Lower leg skin (tissue), 4 donors: ENCODE measurements at regions not wholly inside any gene's neighbourhood (a gene's known extent, or its start where the extent isn't known, plus 50 kb on each side); places are given as distances from the start of the nearest gene placed in this dataset.

Experiments used
- DNase-seq, 2 donors: peaks; one replicate each; pipeline ENCODE4 v3.0.0-alpha.2; 2019; ENCODE audit warnings: low spot score in 2 of 2
- H3K4me3 ChIP-seq: fragments of 200-600 bp; sonication (generic); 2 replicates; pipeline ENCODE4 v1.5.1; 2017; ENCODE audit warnings: mild to moderate bottlenecking, low read depth; ENCODE audit not compliant: poor library complexity, severe bottlenecking
- CTCF ChIP-seq, 3 donors: fragments of 450-650 bp; IDR thresholded peaks; one replicate each; pipeline ENCODE4 v1.5.1; 2016; ENCODE audit warnings: antibody characterized with exemption in 3 of 3, mild to moderate bottlenecking in 3 of 3, moderate library complexity in 2 of 3
- POLR2A ChIP-seq, 2 donors: fragments of 450-650 bp; IDR thresholded peaks; one replicate each; pipeline ENCODE4 v1.6.1; 2016 to 2017; ENCODE audit warnings: antibody characterized with exemption in 2 of 2, mild to moderate bottlenecking in 1 of 2, moderate library complexity in 1 of 2
- WGBS, 2 donors: methylation state at CpG; one replicate each; pipeline ENCODE4 v1.1.5; 2018; 5-methylcytosine and 5-hydroxymethylcytosine counted together
- intact Hi-C: fragments of 100-400 bp; cut with DNase I; formaldehyde crosslinking; loops from one replicate; pipeline ENCODE4 v1.15.0; 2023; ENCODE audit warnings: low total_unique reads

DNA sequence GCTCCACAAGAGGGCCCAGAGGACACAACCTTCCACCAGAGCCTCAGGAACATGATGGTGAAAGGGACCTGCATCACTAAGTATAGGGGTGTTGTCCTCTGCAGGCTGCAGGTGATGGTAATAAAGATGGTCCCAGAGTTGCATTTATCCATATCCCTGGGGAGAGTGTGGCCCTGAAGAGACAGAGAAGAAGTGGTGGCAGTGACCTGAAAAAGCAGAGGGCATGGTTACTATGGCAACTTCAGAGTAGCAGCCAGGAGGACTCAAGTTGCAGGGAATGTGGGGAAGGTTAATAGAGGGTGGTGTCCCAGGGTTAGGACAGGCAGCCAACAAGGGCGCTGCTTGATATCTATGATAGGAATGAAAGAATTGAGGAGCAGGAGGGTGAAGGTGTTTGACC, 57.1 kb downstream of the HLA-A start:
- DNase-seq: no peak
- intact Hi-C loops: no loop called here
- 88 to 91% methylated on average over 1 of the region's 1 CpG for WGBS, 2 donors

GRCh38 chr6:30000156-30000791, 57.9 kb downstream of the HLA-A start:
- DNase-seq: no peak
- 71 to 80% methylated on average over 9 of the region's 9 CpGs for WGBS, 2 donors
- intact Hi-C loops: no loop called here
- no peak for TF ChIP-seq CTCF (IDR thresholded peaks at IDR 0.05)
- TF ChIP-seq POLR2A (IDR thresholded peaks at IDR 0.05): no peak
- H3K4me3 ChIP-seq: no peak overlapping the region

More for the DNA sequence above, 57.1 kb downstream of the HLA-A start:
- TF ChIP-seq CTCF (IDR thresholded peaks at IDR 0.05): no peak
- no peak for TF ChIP-seq POLR2A (IDR thresholded peaks at IDR 0.05)
- H3K4me3 ChIP-seq: no peak overlapping the region

DNA sequence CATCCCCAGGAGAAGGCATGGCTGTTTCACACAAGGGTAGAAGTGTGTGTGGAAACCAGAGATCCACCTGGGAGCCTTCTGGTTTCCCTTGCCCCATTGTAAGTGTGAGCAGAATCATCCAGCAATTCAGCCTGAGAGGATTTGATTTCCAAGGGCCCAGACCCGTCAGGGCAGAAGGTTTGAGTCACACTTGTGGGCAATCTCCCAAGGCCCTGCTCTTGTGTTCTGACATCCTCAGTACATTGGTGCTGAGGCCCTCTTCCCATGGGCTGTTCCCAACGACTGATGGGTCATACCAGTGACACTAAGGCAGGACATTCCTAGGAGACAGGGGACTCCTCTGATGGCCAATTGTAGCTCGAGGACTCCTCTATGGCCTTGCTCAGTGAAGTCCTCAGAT, 58.2 kb upstream of the POLR1H start:
- H3K4me3 ChIP-seq: no peak overlapping the region
- 40 to 48% methylated on average over 3 of the region's 3 CpGs for WGBS, 2 donors
- TF ChIP-seq CTCF (IDR thresholded peaks at IDR 0.05) (no peak), POLR2A (IDR thresholded peaks at IDR 0.05) (no peak)
- intact Hi-C loops: no loop called here
- DNase-seq: no peak

- WGBS, 2 donors: 94 to 95% methylated on average over 3 of the region's 3 CpGs
Observed at GRCh38 chr6:30005482-30005881, 55.6 kb upstream of the POLR1H start.

GRCh38 chr6:30006170-30007131, 54.6 kb upstream of the POLR1H start:
- intact Hi-C loops: no loop called here
- H3K4me3 ChIP-seq: peak overlapping the region; percentile 43
- TF ChIP-seq CTCF (IDR thresholded peaks at IDR 0.05): no peak
- TF ChIP-seq POLR2A (IDR thresholded peaks at IDR 0.05): no peak
- WGBS, 2 donors: 4 to 7% methylated on average over 25 to 36 of the region's 74 CpGs
- peak in 1 of 2 donors; percentile 90 for DNase-seq

More at GRCh38 chr6:30005482-30005881, 55.6 kb upstream of the POLR1H start:
- no peak for DNase-seq
- no peak overlapping the region for H3K4me3 ChIP-seq
- TF ChIP-seq CTCF (IDR thresholded peaks at IDR 0.05): no peak
- TF ChIP-seq POLR2A (IDR thresholded peaks at IDR 0.05): no peak
- intact Hi-C loops: no loop called here
